Liver (tissue), 7 donors: ENCODE measurements at regions not wholly inside any gene's neighbourhood (a gene's known extent, or its start where the extent isn't known, plus 50 kb on each side); places are given as distances from the start of the nearest gene placed in this dataset.

Experiments
- DNase-seq: peaks from one replicate; pipeline ENCODE4 v3.0.0-alpha.2; 2017; ENCODE audit warnings: low spot score
- H3K27ac ChIP-seq, 2 donors: one replicate each; pipeline ENCODE4 v1.7.0; 2013; ENCODE audit warnings: inconsistent platforms in 2 of 2, low read length in 2 of 2, control low read depth in 1 of 2, low read depth in 1 of 2, mild to moderate bottlenecking in 1 of 2
- H3K27me3 ChIP-seq, 4 donors: one replicate each; pipeline versions ENCODE4 v1.6.1 to v1.7.0; 2013; ENCODE audit warnings: low read length in 3 of 4, inconsistent platforms in 1 of 4, mild to moderate bottlenecking in 1 of 4, moderate library complexity in 1 of 4; ENCODE audit not compliant: control insufficient read depth in 4 of 4, insufficient read depth in 4 of 4
- H3K36me3 ChIP-seq, 4 donors: one replicate each; pipeline versions ENCODE4 v1.6.1 to v1.7.0; 2013; ENCODE audit warnings: low read length in 3 of 4, mild to moderate bottlenecking in 3 of 4, low read depth in 1 of 4, moderate library complexity in 1 of 4; ENCODE audit not compliant: control insufficient read depth in 4 of 4, insufficient read depth in 3 of 4
- H3K4me1 ChIP-seq, 4 donors: one replicate each; pipeline versions ENCODE4 v1.6.1 to v1.7.0; 2013; ENCODE audit warnings: low read length in 3 of 4, mild to moderate bottlenecking in 3 of 4, moderate library complexity in 1 of 4; ENCODE audit not compliant: control insufficient read depth in 4 of 4, insufficient read depth in 4 of 4
- H3K4me3 ChIP-seq, 3 donors: one replicate each; pipeline versions ENCODE4 v1.6.1 to v1.7.0; 2013; ENCODE audit warnings: low read length in 3 of 3, control low read depth in 1 of 3, low read depth in 1 of 3, mild to moderate bottlenecking in 1 of 3
- H3K9ac ChIP-seq, 2 donors: one replicate each; pipeline ENCODE4 v1.7.0; 2013; ENCODE audit warnings: low read length in 2 of 2, mild to moderate bottlenecking in 2 of 2, moderate library complexity in 2 of 2, control low read depth in 1 of 2, low read depth in 1 of 2
- H3K9me3 ChIP-seq, 4 donors: one replicate each; pipeline versions ENCODE4 v1.6.1 to v1.7.0; 2013; ENCODE audit warnings: low read length in 3 of 4; ENCODE audit not compliant: control insufficient read depth in 4 of 4
- EGR1 ChIP-seq, 2 donors: IDR thresholded peaks; 2 replicates each; pipeline ENCODE4 v1.6.1; 2016 to 2018; ENCODE audit warnings: antibody characterized with exemption in 2 of 2, low read depth in 2 of 2
- FOXA2 ChIP-seq: IDR thresholded peaks from 2 replicates; pipeline ENCODE4 v1.6.1; 2016; ENCODE audit warnings: antibody characterized with exemption
- GABPA ChIP-seq, 2 donors: IDR thresholded peaks in 1 of 2; conservative IDR thresholded peaks in 1 of 2; 2 replicates each; pipeline ENCODE4 v1.6.1; 2016; ENCODE audit warnings: antibody characterized with exemption in 2 of 2, mild to moderate bottlenecking in 1 of 2, moderate library complexity in 1 of 2
- HNF4A ChIP-seq, 2 donors: conservative IDR thresholded peaks; 2 replicates each; pipeline ENCODE4 v1.6.1; 2016; ENCODE audit warnings: antibody characterized with exemption in 2 of 2, mild to moderate bottlenecking in 2 of 2
- JUND ChIP-seq, 2 donors: IDR thresholded peaks; 2 replicates each; pipeline ENCODE4 v1.6.1; 2016; ENCODE audit warnings: antibody characterized with exemption in 2 of 2
- RXRA ChIP-seq, 2 donors: IDR thresholded peaks; 2 replicates each; pipeline ENCODE4 v1.6.1; 2017 to 2018; ENCODE audit warnings: antibody characterized with exemption in 2 of 2, mild to moderate bottlenecking in 1 of 2
- SP1 ChIP-seq: IDR thresholded peaks from 2 replicates; pipeline ENCODE4 v1.6.1; 2018; ENCODE audit warnings: antibody characterized with exemption, mild to moderate bottlenecking
- YY1 ChIP-seq: IDR thresholded peaks from 2 replicates; pipeline ENCODE4 v1.6.1; 2016; ENCODE audit warnings: antibody characterized with exemption, mild to moderate bottlenecking
- WGBS: extraction: QIAGEN DNeasy Blood & Tissue Kit; methylation state at CpG from one replicate; pipeline ENCODE4 v1.1.7; 2013; 5-methylcytosine and 5-hydroxymethylcytosine counted together
- TF ChIP-seq, protein P1 (sequence below): IDR thresholded peaks from 2 replicates; pipeline ENCODE4 v1.6.1; 2016; ENCODE audit warnings: antibody characterized with exemption, mild to moderate bottlenecking
- TF ChIP-seq, protein P2 (sequence below): IDR thresholded peaks from 2 replicates; pipeline ENCODE4 v1.6.1; 2016; ENCODE audit warnings: antibody characterized with exemption
- donor health status: healthy.
- donor health status: healthy.
- donor health status: healthy.
- donor health status: healthy.

DNA sequence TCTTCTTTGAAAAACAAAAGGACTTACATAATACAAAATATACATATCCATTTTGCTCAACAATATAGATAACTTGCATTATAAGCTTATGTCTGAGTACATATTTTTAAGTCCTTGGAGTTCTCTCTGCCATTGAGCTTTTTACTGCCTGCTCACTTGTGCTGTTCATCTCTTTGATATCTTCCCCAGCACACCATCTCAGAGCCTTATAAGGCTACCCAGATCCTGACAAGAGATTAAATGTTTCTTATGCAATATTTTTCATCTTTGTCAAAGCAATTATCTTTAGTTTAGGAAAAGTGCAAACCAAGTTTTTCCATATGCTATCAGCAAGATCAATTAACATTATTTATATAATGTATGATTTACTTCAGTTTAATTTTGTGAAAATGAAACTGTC lies 60.7 kb upstream of the ITGA1 start:
- Histone ChIP-seq H3K4me1 (peaks cover 3 to 5% (median 4%) of the 10 kb centered on the region in 4 donors), H3K4me3 (no peak overlapping the region), H3K36me3 (no peaks in the 10 kb centered on the region), H3K27ac (no peak overlapping the region), H3K9ac (no peak overlapping the region), H3K27me3 (no peaks in the 10 kb centered on the region), H3K9me3 (no peaks in the 10 kb centered on the region)
- no peak for DNase-seq
- TF ChIP-seq HNF4A (conservative IDR thresholded peaks at IDR 0.05) = no peak
- TF ChIP-seq, protein P1, sequence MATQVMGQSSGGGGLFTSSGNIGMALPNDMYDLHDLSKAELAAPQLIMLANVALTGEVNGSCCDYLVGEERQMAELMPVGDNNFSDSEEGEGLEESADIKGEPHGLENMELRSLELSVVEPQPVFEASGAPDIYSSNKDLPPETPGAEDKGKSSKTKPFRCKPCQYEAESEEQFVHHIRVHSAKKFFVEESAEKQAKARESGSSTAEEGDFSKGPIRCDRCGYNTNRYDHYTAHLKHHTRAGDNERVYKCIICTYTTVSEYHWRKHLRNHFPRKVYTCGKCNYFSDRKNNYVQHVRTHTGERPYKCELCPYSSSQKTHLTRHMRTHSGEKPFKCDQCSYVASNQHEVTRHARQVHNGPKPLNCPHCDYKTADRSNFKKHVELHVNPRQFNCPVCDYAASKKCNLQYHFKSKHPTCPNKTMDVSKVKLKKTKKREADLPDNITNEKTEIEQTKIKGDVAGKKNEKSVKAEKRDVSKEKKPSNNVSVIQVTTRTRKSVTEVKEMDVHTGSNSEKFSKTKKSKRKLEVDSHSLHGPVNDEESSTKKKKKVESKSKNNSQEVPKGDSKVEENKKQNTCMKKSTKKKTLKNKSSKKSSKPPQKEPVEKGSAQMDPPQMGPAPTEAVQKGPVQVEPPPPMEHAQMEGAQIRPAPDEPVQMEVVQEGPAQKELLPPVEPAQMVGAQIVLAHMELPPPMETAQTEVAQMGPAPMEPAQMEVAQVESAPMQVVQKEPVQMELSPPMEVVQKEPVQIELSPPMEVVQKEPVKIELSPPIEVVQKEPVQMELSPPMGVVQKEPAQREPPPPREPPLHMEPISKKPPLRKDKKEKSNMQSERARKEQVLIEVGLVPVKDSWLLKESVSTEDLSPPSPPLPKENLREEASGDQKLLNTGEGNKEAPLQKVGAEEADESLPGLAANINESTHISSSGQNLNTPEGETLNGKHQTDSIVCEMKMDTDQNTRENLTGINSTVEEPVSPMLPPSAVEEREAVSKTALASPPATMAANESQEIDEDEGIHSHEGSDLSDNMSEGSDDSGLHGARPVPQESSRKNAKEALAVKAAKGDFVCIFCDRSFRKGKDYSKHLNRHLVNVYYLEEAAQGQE = no peak
- no peak for TF ChIP-seq GABPA (IDR thresholded peaks at IDR 0.05 in 1 of 2, conservative IDR thresholded peaks at IDR 0.05 in 1 of 2)
- TF ChIP-seq EGR1 (IDR thresholded peaks at IDR 0.05; ENCODE audit: low read depth in 2 of 2) = no peak
- TF ChIP-seq FOXA2 = no peak
- TF ChIP-seq YY1 = no peak
- no peak for TF ChIP-seq RXRA (IDR thresholded peaks at IDR 0.05)
- TF ChIP-seq, protein P2, sequence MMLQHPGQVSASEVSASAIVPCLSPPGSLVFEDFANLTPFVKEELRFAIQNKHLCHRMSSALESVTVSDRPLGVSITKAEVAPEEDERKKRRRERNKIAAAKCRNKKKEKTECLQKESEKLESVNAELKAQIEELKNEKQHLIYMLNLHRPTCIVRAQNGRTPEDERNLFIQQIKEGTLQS = no peak
- no peak for TF ChIP-seq SP1

DNA sequence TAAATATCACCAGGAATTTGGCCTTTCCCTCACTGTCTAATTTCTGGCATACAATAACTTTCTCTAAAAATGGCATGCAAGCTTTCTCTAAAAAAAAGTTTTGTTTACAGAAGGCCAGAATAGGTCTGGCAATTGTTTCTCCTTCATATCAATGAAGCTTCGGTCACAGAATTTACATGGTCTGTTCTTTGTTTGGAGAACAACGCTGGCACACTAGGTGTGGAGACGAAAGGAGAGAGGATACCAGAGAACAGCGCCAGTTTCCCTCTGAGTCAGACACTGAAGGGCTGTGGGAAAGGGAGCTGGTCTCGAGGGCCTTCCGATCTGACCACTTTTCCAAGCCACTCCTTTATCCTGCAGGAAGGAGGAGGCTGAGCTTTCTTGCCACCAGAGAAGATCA lies 60.1 kb upstream of the ITGA1 start:
- Histone ChIP-seq H3K9me3 (no peaks in the 10 kb centered on the region), H3K36me3 (no peaks in the 10 kb centered on the region), H3K27me3 (no peaks in the 10 kb centered on the region), H3K9ac (no peak overlapping the region), H3K27ac (peak overlapping the region in 1 of 2 donors; percentile 22), H3K4me1 (peaks cover 3 to 5% (median 4%) of the 10 kb centered on the region in 4 donors), H3K4me3 (no peak overlapping the region)
- 58% methylated on average over 6 of the region's 6 CpGs for WGBS
- TF ChIP-seq, protein P2 = no peak
- no peak for TF ChIP-seq HNF4A (conservative IDR thresholded peaks at IDR 0.05)
- no peak for TF ChIP-seq GABPA (IDR thresholded peaks at IDR 0.05 in 1 of 2, conservative IDR thresholded peaks at IDR 0.05 in 1 of 2)
- no peak for TF ChIP-seq JUND (IDR thresholded peaks at IDR 0.05)
- TF ChIP-seq SP1 = no peak
- no peak for TF ChIP-seq FOXA2
- DNase-seq = no peak

DNA sequence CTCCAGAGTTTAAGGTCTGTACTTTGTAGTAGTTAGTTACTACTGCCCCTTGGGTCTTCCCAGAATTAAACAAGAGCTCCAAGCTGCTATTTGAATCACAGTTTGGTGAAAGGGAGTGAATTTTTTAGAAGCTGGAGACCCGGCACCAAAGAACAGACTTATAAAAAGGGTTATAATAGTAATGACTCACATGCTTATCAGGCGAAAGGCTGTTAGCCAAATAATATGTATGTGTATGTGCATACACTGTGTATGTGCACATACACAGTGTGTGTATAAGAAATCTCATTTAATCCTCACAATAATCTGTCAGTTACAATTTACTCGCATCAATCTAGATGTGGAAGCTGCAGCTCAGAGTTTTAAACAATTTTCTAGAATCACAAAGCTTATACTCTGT lies 59.5 kb upstream of the ITGA1 start:
- peaks cover 3 to 5% (median 4%) of the 10 kb centered on the region in 4 donors for H3K4me1 ChIP-seq
- H3K9me3 ChIP-seq = no peaks in the 10 kb centered on the region
- whole genome bisulfite sequencing = 91% methylated on average over 3 of the region's 3 CpGs
- H3K9ac ChIP-seq = no peak overlapping the region
- TF ChIP-seq RXRA (IDR thresholded peaks at IDR 0.05) = no peak
- no peak for DNase-seq
- H3K36me3 ChIP-seq = no peaks in the 10 kb centered on the region
- no peak overlapping the region for H3K4me3 ChIP-seq
- H3K27me3 ChIP-seq = no peaks in the 10 kb centered on the region
- no peak overlapping the region for H3K27ac ChIP-seq
